SK-N-SH (cell line): ENCODE measurements at regions not wholly inside any gene's neighbourhood (a gene's known extent, or its start where the extent isn't known, plus 50 kb on each side); places are given as distances from the start of the nearest gene placed in this dataset.

Experiments
- CTCF ChIA-PET: fragments of 300-600, 350-600 bp; formaldehyde crosslinking; extraction: SDS; loops from one replicate; lab custom pipeline; 2021; lab: Yijun Ruan, JAX
- POLR2A ChIA-PET: fragments of 350-600 bp; sonication (Branson Sonifier 250); formaldehyde crosslinking; extraction: SDS; loops from one replicate; lab custom pipeline; 2020; ENCODE audit warnings: antibody characterized with exemption, inconsistent platforms; lab: Yijun Ruan, JAX
- DNase-seq: peaks from one replicate; pipeline ENCODE4 v3.0.0; 2012
- H2AFZ ChIP-seq: fragments of 200-600 bp; sonication (generic); 2 replicates; pipeline ENCODE4 v1.8.1; 2016; ENCODE audit warnings: antibody characterized with exemption, mild to moderate bottlenecking, low read depth
- H3F3A ChIP-seq: fragments of 200-600 bp; sonication (generic); replicated peaks from 2 replicates; pipeline ENCODE3; 2016; ENCODE audit warnings: antibody characterized with exemption, mild to moderate bottlenecking; ENCODE audit not compliant: insufficient read depth
- H3K27ac ChIP-seq, 2 experiments: fragments of 200-500 bp in 1 of 2; fragments of 200-600 bp in 1 of 2; sonication (Bioruptor generic) in 1 of 2; sonication (generic), shearing (Covaris generic) in 1 of 2; 2 replicates each; pipeline versions ENCODE4 v1.5.1 to v1.6.1; 2014 to 2016; ENCODE audit warnings: low read depth in 2 of 2, inconsistent platforms in 1 of 2, low read length in 1 of 2, mild to moderate bottlenecking in 1 of 2, mixed read lengths in 1 of 2
- H3K27me3 ChIP-seq: fragments of 200-600 bp; sonication (generic), shearing (Covaris generic); 2 replicates; pipeline ENCODE4 v1.6.1; 2016; ENCODE audit warnings: mixed run types; ENCODE audit not compliant: insufficient read depth
- H3K36me3 ChIP-seq, 2 experiments: fragments of 200-500 bp in 1 of 2; fragments of 200-600 bp in 1 of 2; sonication (Bioruptor generic) in 1 of 2; sonication (generic) in 1 of 2; replicated peaks in 1 of 2; 2 replicates each; pipeline versions ENCODE3 to v1.5.1; 2014 to 2016; ENCODE audit warnings: low read length in 1 of 2, mild to moderate bottlenecking in 1 of 2; ENCODE audit not compliant: insufficient read depth in 2 of 2, control insufficient read depth in 1 of 2
- H3K4me1 ChIP-seq, 2 experiments: fragments of 200-500 bp in 1 of 2; fragments of 200-600 bp in 1 of 2; sonication (Bioruptor generic) in 1 of 2; sonication (generic), shearing (Covaris generic) in 1 of 2; 2 replicates each; pipeline versions ENCODE4 v1.5.1 to v1.6.1; 2014 to 2016; ENCODE audit warnings: low read depth in 1 of 2, low read length in 1 of 2, mixed run types in 1 of 2; ENCODE audit not compliant: insufficient read depth in 2 of 2, control insufficient read depth in 1 of 2
- H3K4me2 ChIP-seq: fragments of 200-600 bp; sonication (generic), shearing (Covaris generic); 2 replicates; pipeline ENCODE4 v1.6.1; 2017; ENCODE audit warnings: mixed run types
- H3K4me3 ChIP-seq, 2 experiments: fragments of 200-500 bp in 1 of 2; fragments of 200-600 bp in 1 of 2; sonication (Bioruptor generic) in 1 of 2; sonication (generic), shearing (Covaris generic) in 1 of 2; 2 replicates each; pipeline versions ENCODE4 v1.5.1 to v1.8.1; 2014 to 2016; ENCODE audit warnings: low read depth in 2 of 2, inconsistent platforms in 1 of 2, low read length in 1 of 2, mild to moderate bottlenecking in 1 of 2, mixed read lengths in 1 of 2, moderate library complexity in 1 of 2
- H3K79me2 ChIP-seq: fragments of 200-600 bp; sonication (generic); 2 replicates; pipeline ENCODE4 v1.8.1; 2017; ENCODE audit warnings: mild to moderate bottlenecking; ENCODE audit not compliant: insufficient read depth
- H3K9ac ChIP-seq: fragments of 200-600 bp; sonication (generic); 2 replicates; pipeline ENCODE4 v1.6.1; 2017; ENCODE audit warnings: mixed run types
- H3K9me2 ChIP-seq: fragments of 200-600 bp; sonication (generic); 2 replicates; pipeline ENCODE4 v1.6.1; 2017; ENCODE audit warnings: mixed run types
- H3K9me3 ChIP-seq: fragments of 200-600 bp; sonication (generic); 2 replicates; pipeline ENCODE4 v1.6.1; 2017; ENCODE audit warnings: mixed run types, mild to moderate bottlenecking, moderate library complexity
- H4K20me1 ChIP-seq: fragments of 200-600 bp; sonication (generic); 2 replicates; pipeline ENCODE4 v1.6.1; 2017; ENCODE audit warnings: mild to moderate bottlenecking, mixed run types; ENCODE audit not compliant: insufficient read depth
- CHD2 ChIP-seq: fragments of 150-350 bp; IDR thresholded peaks from 2 replicates; pipeline ENCODE4 v1.6.1; 2018; ENCODE audit warnings: low read length; ENCODE audit not compliant: partially characterized antibody
- CTCF ChIP-seq: fragments of 200-600 bp; sonication (generic); IDR thresholded peaks from 2 replicates; pipeline ENCODE4 v1.6.1; 2017; ENCODE audit warnings: antibody characterized with exemption, mild to moderate bottlenecking, moderate library complexity
- FOXJ3 ChIP-seq: sonication (generic); formaldehyde crosslinking; IDR thresholded peaks from 2 replicates; pipeline ENCODE4 v1.5.1; 2020; ENCODE audit warnings: mild to moderate bottlenecking, missing genetic modification reagents
- FOXM1 ChIP-seq: IDR thresholded peaks from 2 replicates; pipeline ENCODE4 v1.4.0; 2012; ENCODE audit warnings: low read depth, mild to moderate bottlenecking
- IRF3 ChIP-seq: fragments of 150-350 bp; IDR thresholded peaks from 2 replicates; pipeline ENCODE4 v1.6.1; 2016; ENCODE audit warnings: mild to moderate bottlenecking, low read depth, low read length
- MEF2A ChIP-seq: IDR thresholded peaks from 2 replicates; pipeline ENCODE4 v1.4.0; 2012; ENCODE audit warnings: low read depth, borderline replicate concordance
- NFIC ChIP-seq: IDR thresholded peaks from 2 replicates; pipeline ENCODE4 v1.4.0; 2012; ENCODE audit warnings: borderline replicate concordance
- PBX3 ChIP-seq: IDR thresholded peaks from 2 replicates; pipeline ENCODE4; 2012
- RAD21 ChIP-seq: IDR thresholded peaks from 2 replicates; pipeline ENCODE4 v1.6.1; 2012; ENCODE audit warnings: mild to moderate bottlenecking, low read length
- REST ChIP-seq: IDR thresholded peaks from 2 replicates; pipeline ENCODE4 v1.6.1; 2012; ENCODE audit warnings: mild to moderate bottlenecking, low read depth, low read length, moderate library complexity
- SMC3 ChIP-seq: IDR thresholded peaks from 2 replicates; pipeline ENCODE4 v1.6.1; 2012; ENCODE audit warnings: low read depth, low read length, improper control_type of control experiment
- TCF12 ChIP-seq: IDR thresholded peaks from 2 replicates; pipeline ENCODE4 v1.4.0; 2012
- YY1 ChIP-seq: IDR thresholded peaks from 2 replicates; pipeline ENCODE4 v1.4.0; 2012; ENCODE audit warnings: low read depth, mild to moderate bottlenecking
- WGBS: methylation state at CpG from one replicate; pipeline ENCODE4 v1.1.6; 2017; ENCODE audit warnings: low lambda C conversion rate; 5-methylcytosine and 5-hydroxymethylcytosine counted together

DNA sequence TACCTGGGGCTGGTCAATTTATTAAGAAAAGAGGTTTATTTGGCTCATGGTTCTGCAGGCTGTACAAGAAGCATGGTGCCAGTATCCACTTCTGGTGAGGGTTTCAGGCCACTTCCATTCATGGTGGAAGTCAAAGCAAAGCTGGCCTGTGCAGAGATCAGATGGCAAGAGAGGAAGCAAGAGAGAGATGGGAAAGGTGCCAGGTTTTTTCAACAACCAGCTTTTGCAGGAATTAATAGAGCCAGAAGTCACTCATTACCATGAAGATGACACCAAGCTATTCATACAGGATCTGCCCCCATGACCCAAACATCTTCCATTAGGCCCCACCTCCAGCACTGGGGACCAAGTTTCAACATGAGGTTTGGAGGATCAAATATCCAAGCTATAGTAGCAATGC, 56.8 kb upstream of the ST3GAL5 start:
- H3K27ac ChIP-seq, result no peak overlapping the region
- TF ChIP-seq NFIC, result no peak
- no peak for TF ChIP-seq TCF12
- TF ChIP-seq, all 33 proteins: peak for 0
- Histone ChIP-seq H3F3A (no peaks in the 10 kb centered on the region), H2AFZ (no peak overlapping the region), H3K27me3 (no peaks in the 10 kb centered on the region), H4K20me1 (no peaks in the 10 kb centered on the region), H3K36me3 (no peaks in the 10 kb centered on the region), H3K9me2 (no peaks in the 10 kb centered on the region), H3K4me3 (no peak overlapping the region), H3K4me1 (no peaks in the 10 kb centered on the region), H3K4me2 (no peak overlapping the region), H3K9ac (no peak overlapping the region), H3K79me2 (no peaks in the 10 kb centered on the region), H3K9me3 (peaks cover 13% of the 10 kb centered on the region; the same call in 1 of the 2 replicates)
- DNase-seq, result no peak
- ChIA-PET POLR2A (no interaction called here), CTCF (interaction anchor here (0.9 to 1.1 kb wide), 3 partner anchors 17 to 131 kb away, joined by 3 to 4 read pairs (median 3); no protein-coding TSS in a partner anchor)

DNA sequence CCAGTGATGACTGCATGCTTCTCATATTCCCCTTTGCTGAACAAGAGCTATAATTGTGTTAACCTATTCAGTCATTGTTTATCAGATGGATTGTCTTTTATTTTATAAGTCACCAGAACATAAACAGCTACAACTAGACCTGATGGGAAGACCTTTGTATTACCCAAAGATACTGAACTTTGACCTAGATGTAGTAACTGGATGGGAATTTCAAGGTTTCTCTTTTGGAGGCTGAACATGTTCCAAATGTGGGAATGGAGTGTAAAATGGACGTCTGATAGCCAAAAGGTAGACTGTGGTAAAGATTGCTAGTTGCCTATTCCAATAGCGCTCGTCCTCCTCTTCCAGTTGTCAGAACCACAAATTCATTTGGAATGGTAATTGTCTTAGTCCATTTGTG, 56.4 kb upstream of the ST3GAL5 start:
- Histone ChIP-seq H3K36me3 (no peaks in the 10 kb centered on the region), H4K20me1 (no peaks in the 10 kb centered on the region), H3K9ac (no peak overlapping the region), H3K4me2 (no peak overlapping the region), H3K27me3 (no peaks in the 10 kb centered on the region), H3F3A (no peaks in the 10 kb centered on the region), H2AFZ (no peak overlapping the region), H3K4me3 (no peak overlapping the region), H3K27ac (no peak overlapping the region)
- POLR2A ChIA-PET, result no interaction called here
- no peak for DNase-seq
- CTCF ChIA-PET, result interaction anchor here (1.0 to 1.1 kb wide), 2 partner anchors 118 to 131 kb away, joined by 3 to 4 read pairs; no protein-coding TSS in a partner anchor
- no peak for TF ChIP-seq IRF3
- no peak for TF ChIP-seq PBX3
- TF ChIP-seq CHD2, result no peak
- TF ChIP-seq MEF2A, result no peak
- TF ChIP-seq FOXJ3, result no peak
- TF ChIP-seq SMC3, result no peak
- TF ChIP-seq YY1, result no peak
- no peak for TF ChIP-seq CTCF
- TF ChIP-seq RAD21, result no peak
- TF ChIP-seq FOXM1, result no peak
- no peak for TF ChIP-seq REST
- TF ChIP-seq, all 33 proteins: peak for 0
- Histone ChIP-seq H3K4me1 (no peaks in the 10 kb centered on the region), H3K9me2 (no peaks in the 10 kb centered on the region), H3K79me2 (no peaks in the 10 kb centered on the region), H3K9me3 (peaks cover 13% of the 10 kb centered on the region; the same call in 1 of the 2 replicates)
- 69% methylated on average over 3 of the region's 3 CpGs for WGBS
